H9 (cell line): ENCODE measurements at regions not wholly inside any gene's neighbourhood (a gene's known extent, or its start where the extent isn't known, plus 50 kb on each side); places are given as distances from the start of the nearest gene placed in this dataset.

Experiments
- DNase-seq: peaks from one replicate; pipeline ENCODE4 v3.0.0-alpha.2; 2017
- H2AFZ ChIP-seq: one replicate; pipeline ENCODE4 v1.6.1; 2013; ENCODE audit warnings: mild to moderate bottlenecking, low read length, control low read depth, moderate library complexity
- H2AK5ac ChIP-seq: 2 replicates; pipeline ENCODE4 v1.6.1; 2013; ENCODE audit warnings: low read length, control low read depth, mixed read lengths; ENCODE audit not compliant: insufficient read length
- H2BK120ac ChIP-seq: one replicate; pipeline ENCODE4 v1.6.1; 2013; ENCODE audit warnings: low read depth, mild to moderate bottlenecking, low read length, control low read depth, inconsistent platforms; ENCODE audit not compliant: poor library complexity, severe bottlenecking
- H2BK12ac ChIP-seq: 2 replicates; pipeline ENCODE4 v1.6.1; 2013; ENCODE audit warnings: low read length, control low read depth, mixed read lengths, low read depth; ENCODE audit not compliant: insufficient read length
- H2BK15ac ChIP-seq: 2 replicates; pipeline ENCODE4 v1.6.1; 2013; ENCODE audit warnings: low read depth, low read length, control low read depth
- H2BK20ac ChIP-seq: one replicate; pipeline ENCODE4 v1.6.1; 2013; ENCODE audit warnings: low read depth, mild to moderate bottlenecking, low read length, control low read depth, inconsistent platforms; ENCODE audit not compliant: poor library complexity, severe bottlenecking
- H2BK5ac ChIP-seq: 2 replicates; pipeline ENCODE4 v1.6.1; 2013; ENCODE audit warnings: low read length, control low read depth, mixed read lengths; ENCODE audit not compliant: insufficient read length
- H3K14ac ChIP-seq: 2 replicates; pipeline ENCODE4 v1.6.1; 2013; ENCODE audit warnings: low read length, control low read depth; ENCODE audit not compliant: insufficient read depth
- H3K18ac ChIP-seq: 2 replicates; pipeline ENCODE4 v1.6.1; 2013; ENCODE audit warnings: low read depth, mild to moderate bottlenecking, mixed read lengths, low read length, control low read depth; ENCODE audit not compliant: insufficient read length
- H3K23ac ChIP-seq: 2 replicates; pipeline ENCODE4 v1.6.1; 2013; ENCODE audit warnings: low read length, control low read depth, mixed read lengths, low read depth; ENCODE audit not compliant: insufficient read length
- H3K23me2 ChIP-seq: 2 replicates; pipeline ENCODE4 v1.6.1; 2013; ENCODE audit warnings: low read depth, mild to moderate bottlenecking, mixed read lengths, low read length, control low read depth; ENCODE audit not compliant: insufficient read length, poor library complexity, severe bottlenecking
- H3K27ac ChIP-seq: 2 replicates; pipeline ENCODE4 v1.5.1; 2013; ENCODE audit warnings: low read length, control low read depth, mixed read lengths, low read depth; ENCODE audit not compliant: insufficient read length
- H3K27me3 ChIP-seq: 2 replicates; pipeline ENCODE4 v1.6.1; 2013; ENCODE audit warnings: low read length, control low read depth, inconsistent platforms; ENCODE audit not compliant: insufficient read depth
- H3K4ac ChIP-seq: 2 replicates; pipeline ENCODE4 v1.6.1; 2013; ENCODE audit warnings: low read depth, mild to moderate bottlenecking, control low read depth, inconsistent platforms, low read length, moderate library complexity
- H3K4me1 ChIP-seq: 2 replicates; pipeline ENCODE4 v1.6.1; 2013; ENCODE audit warnings: low read length, control low read depth, inconsistent platforms; ENCODE audit not compliant: insufficient read depth
- H3K4me2 ChIP-seq: 2 replicates; pipeline ENCODE4 v1.6.1; 2013; ENCODE audit warnings: low read length, control low read depth, mixed read lengths; ENCODE audit not compliant: insufficient read length, insufficient read depth
- H3K56ac ChIP-seq: 2 replicates; pipeline ENCODE4 v1.6.1; 2013; ENCODE audit warnings: low read depth, mild to moderate bottlenecking, mixed read lengths, low read length, control low read depth; ENCODE audit not compliant: insufficient read length
- H3K79me1 ChIP-seq: 2 replicates; pipeline ENCODE4 v1.6.1; 2013; ENCODE audit warnings: low read depth, mild to moderate bottlenecking, moderate library complexity, low read length, control low read depth, inconsistent platforms; ENCODE audit not compliant: insufficient read depth, poor library complexity, severe bottlenecking
- H3K79me2 ChIP-seq: 2 replicates; pipeline ENCODE4 v1.6.1; 2013; ENCODE audit warnings: low read length, control low read depth, inconsistent platforms; ENCODE audit not compliant: insufficient read depth
- H3K9ac ChIP-seq: 2 replicates; pipeline ENCODE4 v1.6.1; 2013; ENCODE audit warnings: low read length, control low read depth, mixed read lengths; ENCODE audit not compliant: insufficient read length; ENCODE audit errors: extremely low read depth
- H3K9me3 ChIP-seq: one replicate; pipeline ENCODE4 v1.6.1; 2013; ENCODE audit warnings: low read depth, low read length, inconsistent platforms; ENCODE audit not compliant: control insufficient read depth
- H3T11ph ChIP-seq: one replicate; pipeline ENCODE4 v1.6.1; 2013; ENCODE audit warnings: mild to moderate bottlenecking, low read length, control low read depth, inconsistent platforms
- H4K20me1 ChIP-seq: one replicate; pipeline ENCODE4 v1.6.1; 2013; ENCODE audit not compliant: control insufficient read depth, insufficient read length, insufficient read depth
- H4K5ac ChIP-seq: 2 replicates; pipeline ENCODE4 v1.6.1; 2013; ENCODE audit warnings: low read depth, mild to moderate bottlenecking, mixed read lengths, low read length, control low read depth; ENCODE audit not compliant: insufficient read length
- H4K8ac ChIP-seq: replicated peaks from 2 replicates; pipeline ENCODE4 v1.6.1; 2013; ENCODE audit warnings: low read length, control low read depth, mixed read lengths, low read depth; ENCODE audit not compliant: insufficient read length
- H4K91ac ChIP-seq: 2 replicates; pipeline ENCODE4 v1.6.1; 2013; ENCODE audit warnings: low read depth, mild to moderate bottlenecking, moderate library complexity, mixed read lengths, low read length, control low read depth; ENCODE audit not compliant: insufficient read length
- H3K27ac Mint-ChIP-seq, 3 experiments: 2 replicates in 2 of 3; 3 replicates in 1 of 3; pipeline ENCODE4 v1.8.0; 2020 to 2021; ENCODE audit warnings: mixed read lengths in 3 of 3, mild to moderate bottlenecking in 1 of 3, moderate library complexity in 1 of 3
- H3K27me3 Mint-ChIP-seq: 2 replicates; pipeline ENCODE4 v1.8.0; 2021; ENCODE audit warnings: low read depth, mild to moderate bottlenecking, moderate library complexity, mixed read lengths
- H3K36me3 Mint-ChIP-seq, 3 experiments: 2 replicates in 2 of 3; 3 replicates in 1 of 3; pipeline ENCODE4 v1.8.0; 2020 to 2021; ENCODE audit warnings: low read depth in 3 of 3, mixed read lengths in 3 of 3; ENCODE audit not compliant: insufficient read depth in 1 of 3
- H3K4me1 Mint-ChIP-seq, 2 experiments: 2 replicates each; pipeline ENCODE4 v1.8.0; 2020; ENCODE audit warnings: mixed read lengths in 2 of 2
- H3K4me3 Mint-ChIP-seq, 2 experiments: 2 replicates in 1 of 2; 3 replicates in 1 of 2; pipeline ENCODE4 v1.8.0; 2020 to 2021; ENCODE audit warnings: mild to moderate bottlenecking in 2 of 2, mixed read lengths in 2 of 2, moderate library complexity in 1 of 2
- H3K9me3 Mint-ChIP-seq, 2 experiments: 2 replicates in 1 of 2; 3 replicates in 1 of 2; pipeline ENCODE4 v1.8.0; 2020; ENCODE audit warnings: mild to moderate bottlenecking in 2 of 2, mixed read lengths in 2 of 2, moderate library complexity in 1 of 2
- CTCF ChIP-seq: fragments of 200-600 bp; sonication (generic); conservative IDR thresholded peaks from 3 replicates; pipeline ENCODE4 v1.8.0; 2021; ENCODE audit warnings: antibody characterized with exemption, mild to moderate bottlenecking
- WGBS: extraction: QIAGEN DNeasy Blood & Tissue Kit; methylation state at CpG from one replicate; pipeline ENCODE4 v1.1.7; 2013; ENCODE audit warnings: missing lambda C conversion rate, low lambda C conversion rate, mixed read lengths; ENCODE audit not compliant: insufficient read length; ENCODE audit errors: extremely low coverage; 5-methylcytosine and 5-hydroxymethylcytosine counted together

GRCh38 chr14:81849714-81850113 lies 316.1 kb upstream of the SEL1L start:
- no peak overlapping the region for H3K27ac ChIP-seq
- Mint-ChIP-seq H3K4me3 (no peak overlapping the region), H3K27ac (no peak overlapping the region), H3K36me3 (peaks cover 7 to 20% (median 9%) of the 10 kb centered on the region in 3 experiments), H3K27me3 (no peaks in the 10 kb centered on the region; the same call in 1 of the 2 replicates), H3K9me3 (peaks cover 20 to 35% of the 10 kb centered on the region in 2 experiments), H3K4me1 (no peaks in the 10 kb centered on the region)
- no peak overlapping the region for H3K9ac ChIP-seq
- H4K20me1 ChIP-seq = no peaks in the 10 kb centered on the region
- H2BK5ac ChIP-seq = no peak overlapping the region
- no peaks in the 10 kb centered on the region for H3K79me2 ChIP-seq
- no peak for TF ChIP-seq CTCF
- no peaks in the 10 kb centered on the region for H3K23me2 ChIP-seq
- H2BK12ac ChIP-seq = no peak overlapping the region
- H2AFZ ChIP-seq = no peak overlapping the region
- H4K91ac ChIP-seq = no peak overlapping the region
- no peak overlapping the region for H2AK5ac ChIP-seq
- no peak overlapping the region for H3K23ac ChIP-seq
- no peak overlapping the region for H3K4ac ChIP-seq
- DNase-seq = no peak
- no peaks in the 10 kb centered on the region for H3K9me3 ChIP-seq
- H2BK120ac ChIP-seq = no peak overlapping the region
- H2BK20ac ChIP-seq = no peak overlapping the region
- H4K8ac ChIP-seq = no peak overlapping the region
- no peaks in the 10 kb centered on the region for H3K79me1 ChIP-seq
- WGBS = no CpG with 5 or more reads among the region's 3 CpGs
- no peak overlapping the region for H3K14ac ChIP-seq
- no peak overlapping the region for H3K18ac ChIP-seq
- no peak overlapping the region for H3T11ph ChIP-seq
- no peaks in the 10 kb centered on the region for H3K4me1 ChIP-seq
- H2BK15ac ChIP-seq = no peak overlapping the region
- H4K5ac ChIP-seq = no peak overlapping the region
- no peak overlapping the region for H3K56ac ChIP-seq
- no peaks in the 10 kb centered on the region for H3K27me3 ChIP-seq
- H3K4me2 ChIP-seq = no peak overlapping the region
